ENCODE measurements at regions not wholly inside any gene's neighbourhood (a gene's known extent, or its start where the extent isn't known, plus 50 kb on each side); places are given as distances from the start of the nearest gene placed in this dataset.
A peak's percentile ranks its signal among the peaks of the same experiment; 100 is the strongest.

- DNase-seq, result no peak
Observed at GRCh38 chr15:77749236-77749997, 116.7 kb upstream of the LINGO1 start.

GRCh38 chr15:77748078-77749064, 115.7 kb upstream of the LINGO1 start:
- DNase-seq, result no peak

GRCh38 chr15:77747175-77748077, 114.7 kb upstream of the LINGO1 start:
- no peak for DNase-seq

GRCh38 chr15:77746254-77747174, 113.8 kb upstream of the LINGO1 start:
- DNase-seq, result no peak

- DNase-seq, result no peak
Observed at GRCh38 chr15:77744398-77744797, 111.7 kb upstream of the LINGO1 start.

GRCh38 chr15:77742570-77742969, 109.9 kb upstream of the LINGO1 start:
- DNase-seq, result no peak

- no peak for DNase-seq
Observed at GRCh38 chr15:77742127-77742526, 109.4 kb upstream of the LINGO1 start.

- DNase-seq, result no peak
Observed at GRCh38 chr15:77741106-77741505, 108.4 kb upstream of the LINGO1 start.

- peak in 1 of 2 experiments; percentile 21 for DNase-seq
Observed at GRCh38 chr15:77739591-77740378, 107.1 kb upstream of the LINGO1 start.

- peak; percentile 83 to 94 for DNase-seq
Observed at GRCh38 chr15:77738441-77739302, 106.0 kb upstream of the LINGO1 start.

GRCh38 chr15:77738038-77738370, 105.3 kb upstream of the LINGO1 start:
- no peak for DNase-seq

GRCh38 chr15:77737238-77738037, 104.7 kb upstream of the LINGO1 start:
- DNase-seq, result no peak

GRCh38 chr15:77734306-77734705, 101.6 kb upstream of the LINGO1 start:
- no peak for DNase-seq

GRCh38 chr15:77733579-77734300, 101.0 kb upstream of the LINGO1 start:
- DNase-seq, result no peak

- DNase-seq, result no peak
Observed at GRCh38 chr15:77732514-77733335, 100.0 kb upstream of the LINGO1 start.

GRCh38 chr15:77731945-77732344, 99.2 kb upstream of the LINGO1 start:
- no peak for DNase-seq

- no peak for DNase-seq
Observed at GRCh38 chr15:77731067-77731466, 98.4 kb upstream of the LINGO1 start.

Measured in NCI-H524 (cell line).